ENCODE measurements at regions not wholly inside any gene's neighbourhood (a gene's known extent, or its start where the extent isn't known, plus 50 kb on each side); places are given as distances from the start of the nearest gene placed in this dataset.

GRCh38 chr3:17905996-17906395, 163.6 kb upstream of the TBC1D5 start:
- TF ChIP-seq CTCF (IDR thresholded peaks at IDR 0.05) (no peak), POLR2A (IDR thresholded peaks at IDR 0.05) (no peak)
